HCT116 (cell line): ENCODE measurements at regions not wholly inside any gene's neighbourhood (a gene's known extent, or its start where the extent isn't known, plus 50 kb on each side); places are given as distances from the start of the nearest gene placed in this dataset.

ENCODE experiments used
- ATAC-seq: fragments of 200-7000 bp; cut with Tn5 transposase; 2 replicates; pipeline ENCODE4 v1.9.1; 2020; ENCODE audit warnings: mild to moderate bottlenecking, moderate library complexity
- BruUV-seq: library from RNA; stranded (reverse); fragments of 400-500 nt; replicated peaks from 2 replicates; lab custom pipeline; 2021; lab: Mats Ljungman, UMichigan
- CTCF ChIA-PET: fragments of 300-600 bp; sonication (Branson Sonifier 250); formaldehyde crosslinking; loops from one replicate; lab custom pipeline; 2021; ENCODE audit warnings: antibody characterized with exemption; lab: Charles Lee
- POLR2A ChIA-PET: fragments of 300-600, 350-600 bp; sonication (Branson Sonifier 250); formaldehyde crosslinking; loops from one replicate; lab custom pipeline; 2021; ENCODE audit warnings: antibody characterized with exemption; lab: Charles Lee
- RAD21 ChIA-PET, 2 experiments: fragments of 300-600 bp; sonication (Branson Sonifier 250); formaldehyde crosslinking; loops; one replicate each; lab custom pipeline; 2023; ENCODE audit warnings: low total read pairs in 2 of 2; ENCODE audit not compliant: uncharacterized antibody in 2 of 2, unreplicated experiment in 2 of 2, low non-redundant PET in 1 of 2; lab: Charles Lee
- DNase-seq: peaks from one replicate; pipeline ENCODE4 v3.0.0-alpha.2; 2010; ENCODE audit warnings: low read depth, low spot score
- H2AFZ ChIP-seq: fragments of 200-600 bp; shearing (Covaris generic), sonication (generic); 2 replicates; pipeline ENCODE4 v1.6.1; 2017; ENCODE audit warnings: low read depth, mixed run types, mixed read lengths, antibody characterized with exemption, low read length; ENCODE audit not compliant: poor library complexity, severe bottlenecking
- H3K27ac ChIP-seq: 2 replicates; pipeline ENCODE4 v1.5.1; 2012; ENCODE audit warnings: low read depth, low read length
- H3K27me3 ChIP-seq: fragments of 200-600 bp; sonication (generic); 2 replicates; pipeline ENCODE4 v1.6.1; 2016; ENCODE audit warnings: mixed run types, low read length, mixed read lengths; ENCODE audit not compliant: insufficient read depth
- H3K36me3 ChIP-seq, 2 experiments: fragments of 200-500 bp in 1 of 2; fragments of 200-600 bp in 1 of 2; sonication (Bioruptor generic) in 1 of 2; sonication (generic) in 1 of 2; 2 replicates each; pipeline versions ENCODE4 v1.5.1 to v1.6.1; 2014 to 2016; ENCODE audit warnings: low read length in 2 of 2, inconsistent platforms in 1 of 2, mixed read lengths in 1 of 2, mixed run types in 1 of 2; ENCODE audit not compliant: insufficient read depth in 2 of 2, control insufficient read depth in 1 of 2
- H3K4me1 ChIP-seq, 2 experiments: fragments of 200-600 bp in 1 of 2; sonication (generic) in 1 of 2; 2 replicates each; pipeline versions ENCODE4 v1.5.1 to v1.6.1; 2012 to 2017; ENCODE audit warnings: low read length in 2 of 2, inconsistent platforms in 1 of 2, mild to moderate bottlenecking in 1 of 2, mixed read lengths in 1 of 2, mixed run types in 1 of 2, moderate library complexity in 1 of 2; ENCODE audit not compliant: insufficient read depth in 2 of 2, control insufficient read depth in 1 of 2
- H3K4me2 ChIP-seq: fragments of 200-600 bp; sonication (generic); 2 replicates; pipeline ENCODE4 v1.6.1; 2017; ENCODE audit warnings: mixed run types, low read length, mixed read lengths
- H3K4me3 ChIP-seq, 2 experiments: fragments of 200-600 bp in 1 of 2; sonication (generic) in 1 of 2; replicated peaks in 1 of 2; 2 replicates each; pipeline ENCODE4 v1.5.1; 2011 to 2016; ENCODE audit warnings: low read length in 2 of 2, control low read depth in 1 of 2, low read depth in 1 of 2, mild to moderate bottlenecking in 1 of 2, mixed read lengths in 1 of 2, mixed run types in 1 of 2
- H3K79me2 ChIP-seq: fragments of 200-600 bp; sonication (generic); 2 replicates; pipeline ENCODE4 v1.6.1; 2017; ENCODE audit warnings: mild to moderate bottlenecking, mixed run types, low read length, moderate library complexity, mixed read lengths; ENCODE audit not compliant: insufficient read depth
- H3K9ac ChIP-seq: fragments of 200-600 bp; sonication (generic); 2 replicates; pipeline ENCODE4 v1.6.1; 2016; ENCODE audit warnings: low read length, mixed read lengths
- H3K9me2 ChIP-seq: fragments of 200-600 bp; sonication (generic), shearing (Covaris generic); 2 replicates; pipeline ENCODE4 v1.6.1; 2017; ENCODE audit warnings: mixed run types, mild to moderate bottlenecking, moderate library complexity; ENCODE audit not compliant: insufficient read depth
- H3K9me3 ChIP-seq, 2 experiments: fragments of 200-500 bp in 1 of 2; fragments of 200-600 bp in 1 of 2; sonication (Bioruptor generic) in 1 of 2; sonication (generic) in 1 of 2; 2 replicates each; pipeline ENCODE4 v1.6.1; 2014 to 2017; ENCODE audit warnings: low read length in 2 of 2, mixed read lengths in 2 of 2, inconsistent platforms in 1 of 2, low read depth in 1 of 2, mild to moderate bottlenecking in 1 of 2, mixed run types in 1 of 2, moderate library complexity in 1 of 2; ENCODE audit not compliant: control insufficient read depth in 1 of 2, insufficient read depth in 1 of 2
- H4K20me1 ChIP-seq: fragments of 200-600 bp; sonication (generic), shearing (Covaris generic); 2 replicates; pipeline ENCODE4 v1.6.1; 2017; ENCODE audit warnings: mixed run types, mild to moderate bottlenecking, moderate library complexity; ENCODE audit not compliant: insufficient read depth
- ATF3 ChIP-seq: IDR thresholded peaks from 2 replicates; pipeline ENCODE4 v1.6.1; 2012
- CEBPB ChIP-seq: IDR thresholded peaks from 2 replicates; pipeline ENCODE4 v1.6.1; 2012; ENCODE audit warnings: low read depth
- EZH2 ChIP-seq: fragments of 200-600 bp; sonication (generic); IDR thresholded peaks from 2 replicates; pipeline ENCODE4 v1.6.1; 2017; ENCODE audit warnings: antibody characterized with exemption, mixed run types
- EZH2phosphoT487 ChIP-seq: fragments of 200-600 bp; IDR thresholded peaks from 2 replicates; pipeline ENCODE4 v1.6.1; 2018; ENCODE audit warnings: antibody characterized with exemption, borderline replicate concordance
- FOSL1 ChIP-seq: IDR thresholded peaks from 2 replicates; pipeline ENCODE4 v1.6.1; 2012; ENCODE audit warnings: low read depth
- RAD21 ChIP-seq: IDR thresholded peaks from 2 replicates; pipeline ENCODE4 v1.6.1; 2012; ENCODE audit warnings: low read depth, mild to moderate bottlenecking
- REST ChIP-seq: IDR thresholded peaks from 2 replicates; pipeline ENCODE4 v1.6.1; 2012; ENCODE audit warnings: low read depth
- ZBTB33 ChIP-seq: IDR thresholded peaks from 2 replicates; pipeline ENCODE4 v1.6.1; 2011; ENCODE audit warnings: mild to moderate bottlenecking, low read length, moderate library complexity; ENCODE audit not compliant: insufficient replicate concordance; ENCODE audit errors: extremely low read depth
- intact Hi-C: fragments of 100-400 bp; cut with micrococcal nuclease; formaldehyde crosslinking; loops from 2 replicates; pipeline ENCODE4 v1.10.0; 2022

GRCh38 chr1:240020871-240021270 lies 70.8 kb upstream of the FMN2 start:
- Histone ChIP-seq H3K36me3 (no peaks in the 10 kb centered on the region), H3K79me2 (no peaks in the 10 kb centered on the region), H4K20me1 (no peaks in the 10 kb centered on the region), H3K9me3 (peaks cover 0 to 22% of the 10 kb centered on the region in 2 experiments; a peak in 3 of 4 replicates), H3K4me1 (no peaks in the 10 kb centered on the region), H3K27me3 (no peaks in the 10 kb centered on the region), H3K27ac (no peak overlapping the region), H3K9ac (no peak overlapping the region), H3K4me2 (no peak overlapping the region), H3K9me2 (no peaks in the 10 kb centered on the region), H3K4me3 (no peak overlapping the region), H2AFZ (no peak overlapping the region)
- TF ChIP-seq RAD21 (no peak), FOSL1 (no peak), CEBPB (no peak), ATF3 (no peak), REST (no peak), ZBTB33 (no peak), EZH2phosphoT487 (no peak), EZH2 (no peak)
- ChIA-PET CTCF (no interaction called here), POLR2A (no interaction called here), RAD21 (no interaction called here)
- BruUV-seq = no TSS peak
- intact Hi-C loops = no loop called here
- DNase-seq = no peak
- no peak for ATAC-seq
